ENCODE measurements at regions not wholly inside any gene's neighbourhood (a gene's known extent, or its start where the extent isn't known, plus 50 kb on each side); places are given as distances from the start of the nearest gene placed in this dataset.
A peak's percentile ranks its signal among the peaks of the same experiment; 100 is the strongest.

- DNase-seq (ENCODE audit: low read depth, low spot score), result no peak
Observed at GRCh38 chr1:42096554-42096953, 56.7 kb upstream of the GUCA2B start.

- no peak for DNase-seq (ENCODE audit: low read depth, low spot score)
Observed at GRCh38 chr1:42089246-42089645, 64.0 kb upstream of the GUCA2B start.

GRCh38 chr1:42086146-42086545 lies 67.1 kb upstream of the GUCA2B start:
- DNase-seq (ENCODE audit: low read depth, low spot score), result no peak

- DNase-seq (ENCODE audit: low read depth, low spot score), result no peak
Observed at GRCh38 chr1:42085596-42085995, 67.6 kb upstream of the GUCA2B start.

- no peak for DNase-seq (ENCODE audit: low read depth, low spot score)
Observed at GRCh38 chr1:42081475-42081874, 71.7 kb upstream of the GUCA2B start.

- no peak for DNase-seq (ENCODE audit: low read depth, low spot score)
Observed at GRCh38 chr1:42075179-42075578, 78.0 kb upstream of the GUCA2B start.

GRCh38 chr1:42070996-42071395 lies 82.2 kb upstream of the GUCA2B start:
- DNase-seq (ENCODE audit: low read depth, low spot score), result no peak

- no peak for DNase-seq (ENCODE audit: low read depth, low spot score)
Observed at GRCh38 chr1:42057800-42058199, 95.4 kb upstream of the GUCA2B start.

- no peak for DNase-seq (ENCODE audit: low read depth, low spot score)
Observed at GRCh38 chr1:42056460-42056859, 96.8 kb upstream of the GUCA2B start.

- DNase-seq (ENCODE audit: low read depth, low spot score), result no peak
Observed at GRCh38 chr1:42055061-42055460, 98.1 kb upstream of the GUCA2B start.

- no peak for DNase-seq (ENCODE audit: low read depth, low spot score)
Observed at GRCh38 chr1:42052072-42052699, 101.0 kb upstream of the GUCA2B start.

- DNase-seq (ENCODE audit: low read depth, low spot score), result no peak
Observed at GRCh38 chr1:42047508-42047880, 105.7 kb upstream of the GUCA2B start.

- no peak for DNase-seq (ENCODE audit: low read depth, low spot score)
Observed at GRCh38 chr1:42046761-42047507, 106.3 kb upstream of the GUCA2B start.

- DNase-seq (ENCODE audit: low read depth, low spot score), result no peak
Observed at GRCh38 chr1:42044346-42044745, 108.9 kb upstream of the GUCA2B start.

- DNase-seq (ENCODE audit: low read depth, low spot score), result no peak
Observed at GRCh38 chr1:42043811-42044210, 109.4 kb upstream of the GUCA2B start.

- no peak for DNase-seq (ENCODE audit: low read depth, low spot score)
Observed at GRCh38 chr1:42043182-42043581, 110.0 kb upstream of the GUCA2B start.

- DNase-seq (ENCODE audit: low read depth, low spot score), result no peak
Observed at GRCh38 chr1:42041031-42041430, 112.2 kb upstream of the GUCA2B start.

GRCh38 chr1:42040159-42040558 lies 113.1 kb upstream of the GUCA2B start:
- no peak for DNase-seq (ENCODE audit: low read depth, low spot score)

GRCh38 chr1:42038261-42038660 lies 114.9 kb upstream of the GUCA2B start:
- DNase-seq (ENCODE audit: low read depth, low spot score), result no peak

- no peak for DNase-seq (ENCODE audit: low read depth, low spot score)
Observed at GRCh38 chr1:42037586-42037985, 115.6 kb upstream of the GUCA2B start.

- no peak for DNase-seq (ENCODE audit: low read depth, low spot score)
Observed at GRCh38 chr1:42037161-42037560, 116.0 kb upstream of the GUCA2B start.

- peak; percentile 66 for DNase-seq (ENCODE audit: low read depth, low spot score)
Observed at GRCh38 chr1:42035830-42036604, 117.2 kb upstream of the GUCA2B start.
